H9 (cell line): ENCODE measurements at regions not wholly inside any gene's neighbourhood (a gene's known extent, or its start where the extent isn't known, plus 50 kb on each side); places are given as distances from the start of the nearest gene placed in this dataset.

Experiments
- DNase-seq: peaks from one replicate; pipeline ENCODE4 v3.0.0-alpha.2; 2017
- H2AFZ ChIP-seq: one replicate; pipeline ENCODE4 v1.6.1; 2013; ENCODE audit warnings: mild to moderate bottlenecking, low read length, control low read depth, moderate library complexity
- H2AK5ac ChIP-seq: 2 replicates; pipeline ENCODE4 v1.6.1; 2013; ENCODE audit warnings: low read length, control low read depth, mixed read lengths; ENCODE audit not compliant: insufficient read length
- H2BK120ac ChIP-seq: one replicate; pipeline ENCODE4 v1.6.1; 2013; ENCODE audit warnings: low read depth, mild to moderate bottlenecking, low read length, control low read depth, inconsistent platforms; ENCODE audit not compliant: poor library complexity, severe bottlenecking
- H2BK12ac ChIP-seq: 2 replicates; pipeline ENCODE4 v1.6.1; 2013; ENCODE audit warnings: low read length, control low read depth, mixed read lengths, low read depth; ENCODE audit not compliant: insufficient read length
- H2BK15ac ChIP-seq: 2 replicates; pipeline ENCODE4 v1.6.1; 2013; ENCODE audit warnings: low read depth, low read length, control low read depth
- H2BK20ac ChIP-seq: one replicate; pipeline ENCODE4 v1.6.1; 2013; ENCODE audit warnings: low read depth, mild to moderate bottlenecking, low read length, control low read depth, inconsistent platforms; ENCODE audit not compliant: poor library complexity, severe bottlenecking
- H2BK5ac ChIP-seq: 2 replicates; pipeline ENCODE4 v1.6.1; 2013; ENCODE audit warnings: low read length, control low read depth, mixed read lengths; ENCODE audit not compliant: insufficient read length
- H3K14ac ChIP-seq: 2 replicates; pipeline ENCODE4 v1.6.1; 2013; ENCODE audit warnings: low read length, control low read depth; ENCODE audit not compliant: insufficient read depth
- H3K18ac ChIP-seq: 2 replicates; pipeline ENCODE4 v1.6.1; 2013; ENCODE audit warnings: low read depth, mild to moderate bottlenecking, mixed read lengths, low read length, control low read depth; ENCODE audit not compliant: insufficient read length
- H3K23ac ChIP-seq: 2 replicates; pipeline ENCODE4 v1.6.1; 2013; ENCODE audit warnings: low read length, control low read depth, mixed read lengths, low read depth; ENCODE audit not compliant: insufficient read length
- H3K23me2 ChIP-seq: 2 replicates; pipeline ENCODE4 v1.6.1; 2013; ENCODE audit warnings: low read depth, mild to moderate bottlenecking, mixed read lengths, low read length, control low read depth; ENCODE audit not compliant: insufficient read length, poor library complexity, severe bottlenecking
- H3K27ac ChIP-seq: 2 replicates; pipeline ENCODE4 v1.5.1; 2013; ENCODE audit warnings: low read length, control low read depth, mixed read lengths, low read depth; ENCODE audit not compliant: insufficient read length
- H3K27me3 ChIP-seq: 2 replicates; pipeline ENCODE4 v1.6.1; 2013; ENCODE audit warnings: low read length, control low read depth, inconsistent platforms; ENCODE audit not compliant: insufficient read depth
- H3K4ac ChIP-seq: 2 replicates; pipeline ENCODE4 v1.6.1; 2013; ENCODE audit warnings: low read depth, mild to moderate bottlenecking, control low read depth, inconsistent platforms, low read length, moderate library complexity
- H3K4me1 ChIP-seq: 2 replicates; pipeline ENCODE4 v1.6.1; 2013; ENCODE audit warnings: low read length, control low read depth, inconsistent platforms; ENCODE audit not compliant: insufficient read depth
- H3K4me2 ChIP-seq: 2 replicates; pipeline ENCODE4 v1.6.1; 2013; ENCODE audit warnings: low read length, control low read depth, mixed read lengths; ENCODE audit not compliant: insufficient read length, insufficient read depth
- H3K56ac ChIP-seq: 2 replicates; pipeline ENCODE4 v1.6.1; 2013; ENCODE audit warnings: low read depth, mild to moderate bottlenecking, mixed read lengths, low read length, control low read depth; ENCODE audit not compliant: insufficient read length
- H3K79me1 ChIP-seq: 2 replicates; pipeline ENCODE4 v1.6.1; 2013; ENCODE audit warnings: low read depth, mild to moderate bottlenecking, moderate library complexity, low read length, control low read depth, inconsistent platforms; ENCODE audit not compliant: insufficient read depth, poor library complexity, severe bottlenecking
- H3K79me2 ChIP-seq: 2 replicates; pipeline ENCODE4 v1.6.1; 2013; ENCODE audit warnings: low read length, control low read depth, inconsistent platforms; ENCODE audit not compliant: insufficient read depth
- H3K9ac ChIP-seq: 2 replicates; pipeline ENCODE4 v1.6.1; 2013; ENCODE audit warnings: low read length, control low read depth, mixed read lengths; ENCODE audit not compliant: insufficient read length; ENCODE audit errors: extremely low read depth
- H3K9me3 ChIP-seq: one replicate; pipeline ENCODE4 v1.6.1; 2013; ENCODE audit warnings: low read depth, low read length, inconsistent platforms; ENCODE audit not compliant: control insufficient read depth
- H3T11ph ChIP-seq: one replicate; pipeline ENCODE4 v1.6.1; 2013; ENCODE audit warnings: mild to moderate bottlenecking, low read length, control low read depth, inconsistent platforms
- H4K20me1 ChIP-seq: one replicate; pipeline ENCODE4 v1.6.1; 2013; ENCODE audit not compliant: control insufficient read depth, insufficient read length, insufficient read depth
- H4K5ac ChIP-seq: 2 replicates; pipeline ENCODE4 v1.6.1; 2013; ENCODE audit warnings: low read depth, mild to moderate bottlenecking, mixed read lengths, low read length, control low read depth; ENCODE audit not compliant: insufficient read length
- H4K8ac ChIP-seq: replicated peaks from 2 replicates; pipeline ENCODE4 v1.6.1; 2013; ENCODE audit warnings: low read length, control low read depth, mixed read lengths, low read depth; ENCODE audit not compliant: insufficient read length
- H4K91ac ChIP-seq: 2 replicates; pipeline ENCODE4 v1.6.1; 2013; ENCODE audit warnings: low read depth, mild to moderate bottlenecking, moderate library complexity, mixed read lengths, low read length, control low read depth; ENCODE audit not compliant: insufficient read length
- H3K27ac Mint-ChIP-seq, 3 experiments: 2 replicates in 2 of 3; 3 replicates in 1 of 3; pipeline ENCODE4 v1.8.0; 2020 to 2021; ENCODE audit warnings: mixed read lengths in 3 of 3, mild to moderate bottlenecking in 1 of 3, moderate library complexity in 1 of 3
- H3K27me3 Mint-ChIP-seq: 2 replicates; pipeline ENCODE4 v1.8.0; 2021; ENCODE audit warnings: low read depth, mild to moderate bottlenecking, moderate library complexity, mixed read lengths
- H3K36me3 Mint-ChIP-seq, 3 experiments: 2 replicates in 2 of 3; 3 replicates in 1 of 3; pipeline ENCODE4 v1.8.0; 2020 to 2021; ENCODE audit warnings: low read depth in 3 of 3, mixed read lengths in 3 of 3; ENCODE audit not compliant: insufficient read depth in 1 of 3
- H3K4me1 Mint-ChIP-seq, 2 experiments: 2 replicates each; pipeline ENCODE4 v1.8.0; 2020; ENCODE audit warnings: mixed read lengths in 2 of 2
- H3K4me3 Mint-ChIP-seq, 2 experiments: 2 replicates in 1 of 2; 3 replicates in 1 of 2; pipeline ENCODE4 v1.8.0; 2020 to 2021; ENCODE audit warnings: mild to moderate bottlenecking in 2 of 2, mixed read lengths in 2 of 2, moderate library complexity in 1 of 2
- H3K9me3 Mint-ChIP-seq, 2 experiments: 2 replicates in 1 of 2; 3 replicates in 1 of 2; pipeline ENCODE4 v1.8.0; 2020; ENCODE audit warnings: mild to moderate bottlenecking in 2 of 2, mixed read lengths in 2 of 2, moderate library complexity in 1 of 2
- CTCF ChIP-seq: fragments of 200-600 bp; sonication (generic); conservative IDR thresholded peaks from 3 replicates; pipeline ENCODE4 v1.8.0; 2021; ENCODE audit warnings: antibody characterized with exemption, mild to moderate bottlenecking
- WGBS: extraction: QIAGEN DNeasy Blood & Tissue Kit; methylation state at CpG from one replicate; pipeline ENCODE4 v1.1.7; 2013; ENCODE audit warnings: missing lambda C conversion rate, low lambda C conversion rate, mixed read lengths; ENCODE audit not compliant: insufficient read length; ENCODE audit errors: extremely low coverage; 5-methylcytosine and 5-hydroxymethylcytosine counted together

- no peak for TF ChIP-seq CTCF
- Histone ChIP-seq H3T11ph (no peak overlapping the region), H3K4ac (no peak overlapping the region), H4K8ac (no peak overlapping the region), H2BK120ac (no peak overlapping the region), H3K4me1 (peaks cover 5% of the 10 kb centered on the region; the same call in 1 of the 2 replicates), H3K79me2 (no peaks in the 10 kb centered on the region), H2BK5ac (no peak overlapping the region), H2BK12ac (no peak overlapping the region), H3K14ac (no peak overlapping the region), H2BK15ac (no peak overlapping the region), H3K27me3 (no peaks in the 10 kb centered on the region; the same call in 1 of the 2 replicates), H3K56ac (no peak overlapping the region), H3K18ac (peak overlapping the region; percentile 35), H2BK20ac (no peak overlapping the region), H3K27ac (no peak overlapping the region), H2AK5ac (no peak overlapping the region), H2AFZ (no peak overlapping the region), H3K23ac (no peak overlapping the region), H3K9me3 (no peaks in the 10 kb centered on the region), H4K20me1 (no peaks in the 10 kb centered on the region), H4K5ac (no peak overlapping the region), H3K79me1 (no peaks in the 10 kb centered on the region), H3K9ac (no peak overlapping the region), H3K4me2 (no peak overlapping the region), H3K23me2 (no peaks in the 10 kb centered on the region), H4K91ac (no peak overlapping the region)
- Mint-ChIP-seq H3K27me3 (peaks cover 67% of the 10 kb centered on the region), H3K4me3 (no peak overlapping the region), H3K27ac (no peak overlapping the region; a peak in 1 of 7 replicates), H3K9me3 (peaks cover 6 to 11% of the 10 kb centered on the region in 2 experiments; a peak in 3 of 5 replicates), H3K4me1 (peaks cover 28 to 29% of the 10 kb centered on the region in 2 experiments), H3K36me3 (peaks cover 0 to 4% (median 2%) of the 10 kb centered on the region in 3 experiments; a peak in 2 of 7 replicates)
- no CpG with 5 or more reads among the region's 13 CpGs for WGBS
- DNase-seq: no peak
Observed at GRCh38 chr2:238653431-238654109, 194.3 kb upstream of the TWIST2 start.
